Nephron (organoid): ENCODE measurements at regions not wholly inside any gene's neighbourhood (a gene's known extent, or its start where the extent isn't known, plus 50 kb on each side); places are given as distances from the start of the nearest gene placed in this dataset.

ENCODE experiments used
- H3K27ac Mint-ChIP-seq, 3 experiments: 2 replicates each; pipeline ENCODE4 v1.8.0; 2020; ENCODE audit warnings: mixed read lengths in 3 of 3, mild to moderate bottlenecking in 2 of 3, moderate library complexity in 1 of 3
- H3K27me3 Mint-ChIP-seq: 2 replicates; pipeline ENCODE4 v1.8.0; 2021; ENCODE audit warnings: low read depth, mild to moderate bottlenecking, moderate library complexity, mixed read lengths
- H3K36me3 Mint-ChIP-seq: 2 replicates; pipeline ENCODE4 v1.8.0; 2020; ENCODE audit warnings: low read depth, mixed read lengths
- H3K4me1 Mint-ChIP-seq: 2 replicates; pipeline ENCODE4 v1.8.0; 2020; ENCODE audit warnings: mixed read lengths
- H3K4me3 Mint-ChIP-seq, 3 experiments: 2 replicates each; pipeline ENCODE4 v1.8.0; 2020; ENCODE audit warnings: mild to moderate bottlenecking in 3 of 3, mixed read lengths in 3 of 3, moderate library complexity in 2 of 3
- H3K9me3 Mint-ChIP-seq: 2 replicates; pipeline ENCODE4 v1.8.0; 2020; ENCODE audit warnings: mixed read lengths
- TF ChIP-seq, protein P1 (sequence below), 3 experiments: fragments of 200-600 bp; sonication (generic); IDR thresholded peaks; one replicate each; pipeline ENCODE4 v1.5.0; 2021; ENCODE audit warnings: antibody characterized with exemption in 3 of 3; ENCODE audit not compliant: unreplicated experiment in 3 of 3

DNA sequence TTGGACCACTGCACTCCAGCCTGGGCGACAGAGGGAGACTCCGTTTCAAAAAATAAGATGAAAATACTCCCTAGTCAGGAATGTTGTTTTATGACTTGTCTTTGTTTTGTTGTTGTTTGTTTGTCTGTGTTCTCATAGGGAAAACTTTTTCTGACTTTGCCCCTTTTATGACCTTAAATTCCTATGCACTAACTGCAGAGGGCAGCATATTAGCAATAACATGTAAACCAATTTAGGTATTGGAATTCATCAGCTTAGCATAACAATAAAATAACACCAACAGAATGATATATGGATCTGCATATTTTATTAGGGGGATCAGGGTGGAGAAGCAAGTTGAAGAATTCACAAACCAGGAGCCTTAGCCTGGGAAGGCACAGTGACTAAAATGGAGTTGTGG is 631.5 kb downstream of the SUCLG1 start:
- no peaks in the 10 kb centered on the region for H3K9me3 Mint-ChIP-seq
- H3K4me3 Mint-ChIP-seq, result no peak overlapping the region
- H3K27ac Mint-ChIP-seq, result no peak overlapping the region
- TF ChIP-seq, protein P1, sequence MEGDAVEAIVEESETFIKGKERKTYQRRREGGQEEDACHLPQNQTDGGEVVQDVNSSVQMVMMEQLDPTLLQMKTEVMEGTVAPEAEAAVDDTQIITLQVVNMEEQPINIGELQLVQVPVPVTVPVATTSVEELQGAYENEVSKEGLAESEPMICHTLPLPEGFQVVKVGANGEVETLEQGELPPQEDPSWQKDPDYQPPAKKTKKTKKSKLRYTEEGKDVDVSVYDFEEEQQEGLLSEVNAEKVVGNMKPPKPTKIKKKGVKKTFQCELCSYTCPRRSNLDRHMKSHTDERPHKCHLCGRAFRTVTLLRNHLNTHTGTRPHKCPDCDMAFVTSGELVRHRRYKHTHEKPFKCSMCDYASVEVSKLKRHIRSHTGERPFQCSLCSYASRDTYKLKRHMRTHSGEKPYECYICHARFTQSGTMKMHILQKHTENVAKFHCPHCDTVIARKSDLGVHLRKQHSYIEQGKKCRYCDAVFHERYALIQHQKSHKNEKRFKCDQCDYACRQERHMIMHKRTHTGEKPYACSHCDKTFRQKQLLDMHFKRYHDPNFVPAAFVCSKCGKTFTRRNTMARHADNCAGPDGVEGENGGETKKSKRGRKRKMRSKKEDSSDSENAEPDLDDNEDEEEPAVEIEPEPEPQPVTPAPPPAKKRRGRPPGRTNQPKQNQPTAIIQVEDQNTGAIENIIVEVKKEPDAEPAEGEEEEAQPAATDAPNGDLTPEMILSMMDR (IDR thresholded peaks at IDR 0.05; ENCODE audit: unreplicated experiment in 3 of 3), result no peak
- H3K4me1 Mint-ChIP-seq, result peaks cover 8% of the 10 kb centered on the region
- no peaks in the 10 kb centered on the region for H3K36me3 Mint-ChIP-seq
- no peaks in the 10 kb centered on the region for H3K27me3 Mint-ChIP-seq

DNA sequence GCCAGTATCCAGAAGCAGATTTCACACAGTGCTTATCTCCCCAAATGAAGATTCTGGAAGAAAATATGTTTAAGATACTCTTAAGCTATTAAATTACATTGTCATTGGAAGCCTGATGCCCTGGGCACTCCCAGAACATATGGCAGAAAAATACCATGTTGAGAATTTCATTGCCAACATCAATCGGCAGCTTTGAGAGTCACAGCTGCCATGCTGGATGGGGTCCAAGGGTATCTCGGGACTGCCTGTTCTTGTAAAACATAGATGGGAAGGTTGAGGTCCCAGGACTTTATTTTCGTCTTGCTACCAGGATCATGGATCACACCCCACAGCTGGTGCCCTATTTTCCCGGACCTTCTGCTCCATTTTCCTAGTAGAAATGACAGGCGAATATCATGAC is 632.5 kb downstream of the SUCLG1 start:
- Mint-ChIP-seq H3K4me1 (peaks cover 8% of the 10 kb centered on the region), H3K27ac (peak overlapping the region in 1 of 3 experiments; percentile 21), H3K9me3 (no peaks in the 10 kb centered on the region), H3K4me3 (no peak overlapping the region), H3K27me3 (no peaks in the 10 kb centered on the region), H3K36me3 (no peaks in the 10 kb centered on the region)
- TF ChIP-seq, protein P1 (IDR thresholded peaks at IDR 0.05; ENCODE audit: unreplicated experiment in 3 of 3), result no peak

DNA sequence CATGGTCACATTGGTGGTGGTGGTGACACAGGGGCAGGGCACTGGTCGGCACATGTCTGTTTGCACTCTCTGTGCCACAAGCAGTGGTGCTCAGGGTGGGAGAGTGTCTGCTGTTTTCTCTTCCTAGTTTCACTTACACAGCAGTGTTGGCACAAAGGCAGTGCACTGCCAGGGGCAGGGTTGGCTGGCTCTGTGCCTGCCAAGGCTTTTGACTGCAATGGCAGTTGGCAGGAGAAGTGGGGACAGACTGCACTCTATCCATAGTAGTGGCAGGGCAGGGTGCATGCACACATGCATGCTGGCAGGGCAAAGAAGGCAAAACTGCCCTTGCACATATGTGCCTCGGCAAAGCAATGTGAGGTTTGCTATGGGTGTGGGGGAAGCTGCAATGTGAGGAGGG is 635.9 kb downstream of the SUCLG1 start:
- TF ChIP-seq, protein P1 (IDR thresholded peaks at IDR 0.05; ENCODE audit: unreplicated experiment in 3 of 3), result no peak
- Mint-ChIP-seq H3K27me3 (no peaks in the 10 kb centered on the region), H3K36me3 (no peaks in the 10 kb centered on the region), H3K27ac (no peak overlapping the region), H3K4me1 (peaks cover 8% of the 10 kb centered on the region), H3K9me3 (no peaks in the 10 kb centered on the region), H3K4me3 (no peak overlapping the region)

DNA sequence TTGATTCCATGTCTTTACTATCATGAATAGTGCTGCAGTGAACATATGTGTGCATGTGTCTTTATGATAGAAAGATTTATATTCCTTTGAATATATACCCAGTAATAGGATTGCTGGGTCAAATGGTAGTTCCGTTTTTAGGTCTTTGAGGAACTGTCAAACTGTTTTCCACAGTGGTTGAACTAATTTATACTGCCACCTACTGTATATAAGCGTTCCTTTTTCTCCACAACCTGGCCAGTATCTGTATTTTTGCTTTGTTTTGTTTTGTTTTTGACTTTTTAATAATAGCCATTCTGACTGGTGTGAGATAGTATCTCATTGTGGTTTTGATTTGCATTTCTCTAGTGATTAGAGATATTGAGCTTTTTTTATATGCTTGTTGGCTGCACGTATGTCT is 641.6 kb downstream of the SUCLG1 start:
- Mint-ChIP-seq H3K4me3 (no peak overlapping the region), H3K27ac (no peak overlapping the region), H3K4me1 (no peaks in the 10 kb centered on the region), H3K9me3 (no peaks in the 10 kb centered on the region), H3K36me3 (no peaks in the 10 kb centered on the region), H3K27me3 (no peaks in the 10 kb centered on the region)
- TF ChIP-seq, protein P1 (IDR thresholded peaks at IDR 0.05; ENCODE audit: unreplicated experiment in 3 of 3), result peak; percentile 9 to 43 (median 15)

DNA sequence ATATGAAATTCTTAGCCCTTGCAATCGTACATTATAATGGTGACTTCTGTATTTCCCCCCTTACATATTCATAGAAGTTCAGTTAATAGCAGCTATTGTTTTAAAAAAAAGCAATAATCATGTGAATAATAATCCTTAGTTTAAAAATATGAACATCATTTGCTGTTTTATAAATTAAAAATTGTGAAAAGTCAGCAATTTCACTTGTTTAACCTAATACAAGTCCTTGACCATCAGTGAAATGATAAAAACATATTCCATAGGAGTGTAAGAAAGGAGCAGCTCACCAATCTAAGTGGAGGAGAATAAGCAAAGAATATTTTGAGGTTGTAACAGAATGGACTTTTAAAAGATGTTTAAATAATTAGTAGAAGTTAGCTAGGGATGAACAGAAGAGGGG is 650.2 kb downstream of the SUCLG1 start:
- no peaks in the 10 kb centered on the region for H3K4me1 Mint-ChIP-seq
- no peak overlapping the region for H3K4me3 Mint-ChIP-seq
- H3K36me3 Mint-ChIP-seq, result no peaks in the 10 kb centered on the region
- H3K27ac Mint-ChIP-seq, result no peak overlapping the region
- TF ChIP-seq, protein P1 (IDR thresholded peaks at IDR 0.05; ENCODE audit: unreplicated experiment in 3 of 3), result no peak
- H3K27me3 Mint-ChIP-seq, result no peaks in the 10 kb centered on the region
- H3K9me3 Mint-ChIP-seq, result no peaks in the 10 kb centered on the region

DNA sequence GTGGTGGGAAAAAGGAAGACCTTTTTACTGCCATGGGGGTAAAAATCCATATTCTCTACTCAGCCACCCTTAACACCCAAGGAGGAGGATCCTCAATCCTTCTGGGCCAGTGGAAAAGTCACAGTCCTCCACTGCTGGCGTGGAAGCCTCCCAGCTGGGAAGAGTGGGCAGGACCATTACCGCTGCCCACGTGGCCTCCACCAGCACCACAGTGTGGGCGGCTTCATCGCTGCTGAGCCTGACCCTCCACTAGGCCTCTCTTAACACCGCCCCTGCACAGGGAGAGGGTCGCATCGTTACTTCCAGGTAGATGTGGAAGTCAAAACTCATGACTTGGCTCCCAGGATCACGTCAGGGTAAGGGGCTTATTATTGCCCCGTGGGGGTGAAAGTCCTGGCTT is 656.5 kb downstream of the SUCLG1 start:
- no peaks in the 10 kb centered on the region for H3K9me3 Mint-ChIP-seq
- no peak overlapping the region for H3K27ac Mint-ChIP-seq
- no peaks in the 10 kb centered on the region for H3K27me3 Mint-ChIP-seq
- no peaks in the 10 kb centered on the region for H3K36me3 Mint-ChIP-seq
- TF ChIP-seq, protein P1 (IDR thresholded peaks at IDR 0.05; ENCODE audit: unreplicated experiment in 3 of 3), result no peak
- H3K4me3 Mint-ChIP-seq, result no peak overlapping the region
- no peaks in the 10 kb centered on the region for H3K4me1 Mint-ChIP-seq
